KMS-11 (cell line): ENCODE measurements at regions not wholly inside any gene's neighbourhood (a gene's known extent, or its start where the extent isn't known, plus 50 kb on each side); places are given as distances from the start of the nearest gene placed in this dataset.

ENCODE experiments used
- H2AFZ ChIP-seq: fragments of 200-600 bp; sonication (generic); 2 replicates; pipeline ENCODE4 v1.6.1; 2016; ENCODE audit warnings: antibody characterized with exemption, mixed run types, low read depth
- H3K27ac ChIP-seq: fragments of 200-600 bp; sonication (generic); 2 replicates; pipeline ENCODE4 v1.6.1; 2016; ENCODE audit warnings: mild to moderate bottlenecking, mixed run types
- H3K27me3 ChIP-seq: fragments of 200-600 bp; sonication (generic); 2 replicates; pipeline ENCODE4 v1.6.1; 2017; ENCODE audit warnings: mild to moderate bottlenecking, low read depth, mixed run types, moderate library complexity; ENCODE audit not compliant: insufficient read depth
- H3K36me3 ChIP-seq: fragments of 200-600 bp; sonication (generic); 2 replicates; pipeline ENCODE4 v1.6.1; 2017; ENCODE audit warnings: mild to moderate bottlenecking, mixed run types; ENCODE audit not compliant: insufficient read depth
- H3K4me1 ChIP-seq: fragments of 200-600 bp; sonication (generic); 2 replicates; pipeline ENCODE4 v1.6.1; 2016; ENCODE audit warnings: mild to moderate bottlenecking, low read depth, mixed run types; ENCODE audit not compliant: poor library complexity, severe bottlenecking
- H3K4me2 ChIP-seq: fragments of 200-600 bp; sonication (generic); 2 replicates; pipeline ENCODE4 v1.7.0; 2016; ENCODE audit warnings: mild to moderate bottlenecking, mixed run types
- H3K4me3 ChIP-seq: fragments of 200-600 bp; sonication (generic); IDR thresholded peaks from 2 replicates; pipeline ENCODE4 v1.6.1; 2017; ENCODE audit warnings: low read depth, low read length, mixed read lengths; ENCODE audit not compliant: insufficient read depth
- H3K79me2 ChIP-seq: fragments of 200-600 bp; sonication (generic); 2 replicates; pipeline ENCODE4 v1.6.1; 2016; ENCODE audit warnings: low read depth, mixed run types; ENCODE audit not compliant: insufficient read depth
- H3K9ac ChIP-seq: fragments of 200-600 bp; sonication (generic); 2 replicates; pipeline ENCODE4 v1.6.1; 2016; ENCODE audit warnings: mild to moderate bottlenecking, mixed run types
- H4K20me1 ChIP-seq: fragments of 200-600 bp; sonication (generic); 2 replicates; pipeline ENCODE4 v1.6.1; 2016; ENCODE audit warnings: mild to moderate bottlenecking, mixed run types; ENCODE audit not compliant: insufficient read depth
- CTCF ChIP-seq: fragments of 200-600 bp; sonication (generic); conservative IDR thresholded peaks from 2 replicates; pipeline ENCODE4 v1.6.1; 2017; ENCODE audit warnings: low read depth, mild to moderate bottlenecking, antibody characterized with exemption, low read length, moderate library complexity, mixed read lengths

- H3K4me2 ChIP-seq: no peak overlapping the region
- no peak for TF ChIP-seq CTCF
- H3K4me1 ChIP-seq: no peaks in the 10 kb centered on the region
- no peaks in the 10 kb centered on the region for H3K79me2 ChIP-seq
- H3K27me3 ChIP-seq: no peaks in the 10 kb centered on the region
- H3K36me3 ChIP-seq: no peaks in the 10 kb centered on the region
- no peak overlapping the region for H3K9ac ChIP-seq
- H3K27ac ChIP-seq: no peak overlapping the region
- no peak overlapping the region for H2AFZ ChIP-seq
- no peaks in the 10 kb centered on the region for H4K20me1 ChIP-seq
- H3K4me3 ChIP-seq: no peak overlapping the region
Measured at GRCh38 chr19:30817197-30817596, 445.0 kb downstream of the ZNF536 start.

- Histone ChIP-seq H3K27ac (no peak overlapping the region), H2AFZ (no peak overlapping the region), H3K27me3 (no peaks in the 10 kb centered on the region), H3K4me2 (no peak overlapping the region), H3K4me3 (no peak overlapping the region), H3K9ac (no peak overlapping the region), H3K4me1 (no peaks in the 10 kb centered on the region), H4K20me1 (no peaks in the 10 kb centered on the region), H3K36me3 (no peaks in the 10 kb centered on the region), H3K79me2 (no peaks in the 10 kb centered on the region)
- TF ChIP-seq CTCF: no peak
Measured at GRCh38 chr19:30815889-30816580, 443.9 kb downstream of the ZNF536 start.

- no peak overlapping the region for H3K4me2 ChIP-seq
- TF ChIP-seq CTCF: no peak
Measured at GRCh38 chr19:30812099-30812678, 440.0 kb downstream of the ZNF536 start.

GRCh38 chr19:30811397-30812098 lies 439.4 kb downstream of the ZNF536 start:
- H3K36me3 ChIP-seq: no peaks in the 10 kb centered on the region
- H3K27me3 ChIP-seq: no peaks in the 10 kb centered on the region
- no peak overlapping the region for H3K4me3 ChIP-seq
- no peaks in the 10 kb centered on the region for H3K79me2 ChIP-seq
- no peak overlapping the region for H3K4me2 ChIP-seq
- TF ChIP-seq CTCF: no peak
- H4K20me1 ChIP-seq: no peaks in the 10 kb centered on the region
- no peak overlapping the region for H3K27ac ChIP-seq
- H3K4me1 ChIP-seq: no peaks in the 10 kb centered on the region
- no peak overlapping the region for H2AFZ ChIP-seq
- H3K9ac ChIP-seq: no peak overlapping the region

More at GRCh38 chr19:30812099-30812678, 440.0 kb downstream of the ZNF536 start:
- Histone ChIP-seq H3K79me2 (no peaks in the 10 kb centered on the region), H4K20me1 (no peaks in the 10 kb centered on the region), H3K27me3 (no peaks in the 10 kb centered on the region), H3K36me3 (no peaks in the 10 kb centered on the region), H3K27ac (no peak overlapping the region), H2AFZ (no peak overlapping the region), H3K4me1 (no peaks in the 10 kb centered on the region), H3K4me3 (no peak overlapping the region), H3K9ac (no peak overlapping the region)
